ENCODE measurements at regions not wholly inside any gene's neighbourhood (a gene's known extent, or its start where the extent isn't known, plus 50 kb on each side); places are given as distances from the start of the nearest gene placed in this dataset.

GRCh38 chr15:62612183-62612733, 430.3 kb upstream of the TPM1 start:
- Mint-ChIP-seq H3K4me3 (no peak overlapping the region), H3K27ac (no peak overlapping the region), H3K9me3 (no peaks in the 10 kb centered on the region), H3K27me3 (ENCODE audit: low read depth) (no peaks in the 10 kb centered on the region), H3K36me3 (no peaks in the 10 kb centered on the region), H3K4me1 (no peaks in the 10 kb centered on the region; the same call in 1 of the 2 replicates)
- TF ChIP-seq GABPB1 (CRISPR knock-in tag; IDR thresholded peaks at IDR 0.05) = no peak
- TF ChIP-seq ZBTB21 (CRISPR knock-in tag; IDR thresholded peaks at IDR 0.05; ENCODE audit: borderline replicate concordance) = no peak
- ChIA-PET POLR2A (no interaction called here), CTCF (no interaction called here)
- ATAC-seq (no peak), DNase-seq (ENCODE audit: low spot score) (no peak)

- Mint-ChIP-seq H3K9me3 (no peaks in the 10 kb centered on the region), H3K36me3 (no peaks in the 10 kb centered on the region), H3K27me3 (ENCODE audit: low read depth) (no peaks in the 10 kb centered on the region), H3K4me3 (no peak overlapping the region), H3K4me1 (no peaks in the 10 kb centered on the region; the same call in 1 of the 2 replicates), H3K27ac (no peak overlapping the region)
- CTCF ChIA-PET = no interaction called here
- TF ChIP-seq PRDM15 (CRISPR knock-in tag; IDR thresholded peaks at IDR 0.05) = no peak
- TF ChIP-seq ZBTB21 (CRISPR knock-in tag; IDR thresholded peaks at IDR 0.05; ENCODE audit: borderline replicate concordance) = no peak
- no peak for TF ChIP-seq CDX4 (CRISPR knock-in tag; IDR thresholded peaks at IDR 0.05; ENCODE audit: borderline replicate concordance)
- TF ChIP-seq ZNF263 (CRISPR knock-in tag; IDR thresholded peaks at IDR 0.05; ENCODE audit: low read depth) = no peak
- TF ChIP-seq SP1 (CRISPR knock-in tag; conservative IDR thresholded peaks at IDR 0.05) = no peak
- no peak for TF ChIP-seq PREB (CRISPR knock-in tag; IDR thresholded peaks at IDR 0.05; ENCODE audit: borderline replicate concordance)
- TF ChIP-seq ZNF232 (CRISPR knock-in tag; IDR thresholded peaks at IDR 0.05) = no peak
- ATAC-seq = no peak
- POLR2A ChIA-PET = no interaction called here
- DNase-seq (ENCODE audit: low spot score) = no peak
Observed at GRCh38 chr15:62612771-62613170, 429.8 kb upstream of the TPM1 start.

GRCh38 chr15:62616746-62617145, 425.8 kb upstream of the TPM1 start:
- H3K4me3 Mint-ChIP-seq = no peak overlapping the region
- CTCF ChIA-PET = no interaction called here
- DNase-seq (ENCODE audit: low spot score) (no peak), ATAC-seq (no peak)
- H3K9me3 Mint-ChIP-seq = no peaks in the 10 kb centered on the region
- no peaks in the 10 kb centered on the region; the same call in 1 of the 2 replicates for H3K4me1 Mint-ChIP-seq
- no peak overlapping the region for H3K27ac Mint-ChIP-seq
- H3K36me3 Mint-ChIP-seq = no peaks in the 10 kb centered on the region
- POLR2A ChIA-PET = no interaction called here
- no peaks in the 10 kb centered on the region for H3K27me3 Mint-ChIP-seq (ENCODE audit: low read depth)
- no peak for TF ChIP-seq ZBTB43 (CRISPR knock-in tag; IDR thresholded peaks at IDR 0.05)
- TF ChIP-seq FOXP1 (CRISPR knock-in tag; IDR thresholded peaks at IDR 0.05; ENCODE audit: borderline replicate concordance) = no peak
- no peak for TF ChIP-seq ATF1 (CRISPR knock-in tag; IDR thresholded peaks at IDR 0.05)
- no peak for TF ChIP-seq CREM (CRISPR knock-in tag; IDR thresholded peaks at IDR 0.05)
- no peak for TF ChIP-seq MAX (CRISPR knock-in tag; IDR thresholded peaks at IDR 0.05)
- TF ChIP-seq STAT6 (CRISPR knock-in tag; conservative IDR thresholded peaks at IDR 0.05; ENCODE audit: low read depth) = no peak
- no peak for TF ChIP-seq ZNF232 (CRISPR knock-in tag; IDR thresholded peaks at IDR 0.05)
- no peak for TF ChIP-seq NR3C1 (CRISPR knock-in tag; conservative IDR thresholded peaks at IDR 0.05; ENCODE audit: low read depth)
- TF ChIP-seq FOXK1 (CRISPR knock-in tag; IDR thresholded peaks at IDR 0.05) = no peak
- TF ChIP-seq ERG (CRISPR knock-in tag; IDR thresholded peaks at IDR 0.05) = no peak
- TF ChIP-seq CTCF (IDR thresholded peaks at IDR 0.05) = no peak
